OCI-M2 (cell line): ENCODE measurements at regions not wholly inside any gene's neighbourhood (a gene's known extent, or its start where the extent isn't known, plus 50 kb on each side); places are given as distances from the start of the nearest gene placed in this dataset.

Experiments
- DNase-seq: peaks from one replicate; lab custom pipeline; 2025; ENCODE audit not compliant: unreplicated experiment; lab: John Stamatoyannopoulos, UW

DNA sequence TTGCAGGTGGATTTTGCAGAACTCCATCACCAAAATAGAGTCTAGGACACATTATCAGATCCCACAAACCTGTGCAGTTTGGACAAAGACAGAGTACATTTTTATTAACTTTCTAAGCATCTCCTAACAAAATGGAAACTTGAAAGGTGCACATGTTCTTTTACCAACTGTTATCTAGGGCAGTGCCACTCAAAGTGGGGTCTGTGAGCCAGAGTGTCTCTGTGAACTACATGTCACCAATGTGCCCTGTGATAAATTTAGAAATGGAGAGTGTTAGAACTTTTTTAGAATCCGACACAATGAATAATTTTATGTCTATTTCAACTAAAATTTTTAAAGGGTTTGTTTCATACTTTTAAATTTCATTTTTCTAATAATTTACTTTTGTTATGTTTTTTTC lies 68.4 kb upstream of the TMC3 start:
- no peak for DNase-seq

DNA sequence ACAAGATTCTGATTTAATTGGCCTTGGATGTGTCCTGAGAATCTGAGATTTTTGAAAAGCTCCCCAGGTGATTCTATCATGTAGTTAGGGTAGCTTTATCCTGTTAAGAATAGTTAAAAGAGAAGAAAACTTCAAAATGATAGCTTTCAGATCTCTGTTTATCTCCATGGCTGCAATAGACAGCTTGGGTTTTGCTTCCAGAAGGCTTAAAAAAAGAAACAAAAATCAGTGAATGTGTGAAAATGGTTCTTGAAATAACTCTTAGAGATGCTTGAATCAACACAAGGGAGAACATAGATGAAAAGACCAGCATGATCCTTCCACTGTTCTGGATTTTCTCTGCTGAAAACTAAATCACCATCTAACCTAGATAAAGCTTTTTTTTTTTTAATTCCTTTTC lies 60.8 kb upstream of the TMC3 start:
- no peak for DNase-seq

DNA sequence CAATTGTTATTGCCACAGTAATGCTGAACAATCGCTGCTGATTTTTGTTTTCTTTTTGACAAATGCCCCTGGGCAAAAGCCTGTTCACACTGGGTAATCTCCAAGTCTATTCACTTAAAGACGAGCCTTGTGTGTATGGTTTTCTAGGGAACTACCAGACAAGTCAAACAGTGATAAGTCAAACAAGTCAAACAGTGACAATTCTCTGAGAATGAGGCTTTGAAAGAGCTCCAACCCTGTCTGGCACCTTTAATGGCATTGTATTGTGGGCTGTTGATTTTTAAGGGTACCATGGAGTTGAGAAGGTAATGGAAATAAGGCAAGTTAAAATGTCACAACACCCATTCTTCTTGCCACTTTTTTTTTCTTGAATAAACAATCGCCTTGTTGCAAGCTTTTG lies 59.4 kb upstream of the TMC3 start:
- no peak for DNase-seq

DNA sequence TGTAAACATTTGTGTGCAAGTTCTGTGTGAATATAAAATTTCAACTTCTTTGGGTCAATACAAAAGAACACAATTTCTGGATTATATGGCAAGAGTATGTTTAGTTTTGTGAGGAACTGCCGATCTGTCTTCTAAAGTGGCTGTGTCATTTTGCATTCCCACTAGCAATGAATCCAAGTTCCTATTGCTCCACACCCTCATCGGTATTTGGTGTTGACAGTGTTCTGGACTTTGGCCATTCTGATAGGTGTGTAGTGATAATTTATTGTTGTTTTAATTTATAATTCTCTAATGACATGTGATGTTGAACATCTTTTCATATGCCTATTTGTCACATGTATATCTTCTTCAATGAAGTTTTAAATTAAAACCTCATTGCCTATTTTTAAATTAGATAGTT lies 58.2 kb upstream of the TMC3 start:
- DNase-seq = no peak

DNA sequence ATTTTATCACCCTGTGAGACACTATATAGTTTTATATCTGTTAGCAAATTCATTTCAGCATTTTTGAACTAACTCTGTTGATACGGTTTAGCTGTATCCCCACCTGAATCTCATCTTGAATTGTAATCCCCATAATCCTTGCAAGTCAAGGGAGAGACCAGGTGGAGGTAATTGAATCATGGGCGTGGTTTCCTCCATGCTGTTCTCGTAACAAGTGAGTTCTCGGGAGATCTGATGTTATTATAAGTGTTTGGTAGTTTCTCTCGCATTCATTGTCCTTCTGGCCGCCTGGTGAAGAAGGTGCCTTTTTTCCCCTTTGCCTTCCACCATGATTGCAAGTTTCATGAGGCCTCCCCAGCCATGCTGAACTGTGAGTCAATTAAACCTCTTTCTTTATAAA lies 53.2 kb upstream of the TMC3 start:
- DNase-seq = no peak

DNA sequence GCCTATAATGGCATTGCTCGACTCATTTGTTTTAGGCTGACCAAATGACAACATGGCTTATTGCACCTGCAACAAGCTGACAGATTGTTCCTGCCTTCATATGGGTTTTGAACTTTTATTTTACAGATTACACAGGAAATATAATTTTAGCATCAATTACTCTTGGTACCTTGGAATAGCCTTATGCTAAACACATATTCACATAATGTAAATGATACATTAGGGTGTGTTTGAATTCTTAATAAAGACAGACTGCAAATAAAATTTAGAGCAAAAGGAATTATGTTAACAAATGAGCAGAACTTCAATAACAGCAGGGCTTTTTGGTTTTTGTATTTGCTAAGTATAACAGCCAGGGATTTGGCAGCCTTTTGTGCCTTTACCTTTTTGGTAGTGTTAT lies 51.9 kb upstream of the TMC3 start:
- DNase-seq = no peak
